Sigmoid colon (tissue), 4 donors: ENCODE measurements at regions not wholly inside any gene's neighbourhood (a gene's known extent, or its start where the extent isn't known, plus 50 kb on each side); places are given as distances from the start of the nearest gene placed in this dataset.

Experiments
- EP300 ChIP-seq, 4 donors: sonication (generic); formaldehyde crosslinking; IDR thresholded peaks; one replicate each; pipeline ENCODE4 v1.6.1; 2017; ENCODE audit warnings: antibody characterized with exemption in 4 of 4
- POLR2A ChIP-seq, 2 donors: fragments of 450-650 bp; IDR thresholded peaks; one replicate each; pipeline ENCODE4 v1.6.1; 2016; ENCODE audit warnings: antibody characterized with exemption in 2 of 2, mild to moderate bottlenecking in 2 of 2, moderate library complexity in 2 of 2
- TF ChIP-seq, protein P1 (sequence below), 4 experiments: fragments of 450-650 bp in 3 of 4; fragments of 200-600 bp in 1 of 4; IDR thresholded peaks; one replicate each; pipeline ENCODE4 v1.5.1; 2016 to 2019; ENCODE audit warnings: antibody characterized with exemption in 4 of 4, mild to moderate bottlenecking in 3 of 4, moderate library complexity in 2 of 4

DNA sequence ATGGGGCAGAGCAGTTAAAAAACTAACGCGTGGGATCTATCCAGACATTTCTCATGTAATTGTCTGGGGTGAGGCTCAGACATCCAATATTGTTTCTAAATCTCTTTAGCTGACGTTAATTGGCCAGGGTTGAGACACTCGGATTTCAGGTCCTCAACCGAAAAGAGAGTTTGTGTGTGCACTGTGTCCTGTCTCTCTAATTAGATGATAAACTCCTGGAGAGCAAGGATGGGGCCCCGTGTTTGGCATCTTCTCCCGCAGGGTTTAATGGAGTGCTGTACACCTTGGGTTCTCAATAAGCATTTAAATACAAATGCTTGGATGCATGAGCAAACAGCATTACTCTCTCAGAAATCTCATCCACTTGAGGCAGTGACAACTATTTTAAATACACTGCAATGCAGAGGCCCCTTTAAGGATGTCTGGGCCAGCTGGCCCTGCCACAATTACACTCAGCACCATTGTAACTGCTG is 139.6 kb downstream of the MTX3 start:
- TF ChIP-seq, protein P1, sequence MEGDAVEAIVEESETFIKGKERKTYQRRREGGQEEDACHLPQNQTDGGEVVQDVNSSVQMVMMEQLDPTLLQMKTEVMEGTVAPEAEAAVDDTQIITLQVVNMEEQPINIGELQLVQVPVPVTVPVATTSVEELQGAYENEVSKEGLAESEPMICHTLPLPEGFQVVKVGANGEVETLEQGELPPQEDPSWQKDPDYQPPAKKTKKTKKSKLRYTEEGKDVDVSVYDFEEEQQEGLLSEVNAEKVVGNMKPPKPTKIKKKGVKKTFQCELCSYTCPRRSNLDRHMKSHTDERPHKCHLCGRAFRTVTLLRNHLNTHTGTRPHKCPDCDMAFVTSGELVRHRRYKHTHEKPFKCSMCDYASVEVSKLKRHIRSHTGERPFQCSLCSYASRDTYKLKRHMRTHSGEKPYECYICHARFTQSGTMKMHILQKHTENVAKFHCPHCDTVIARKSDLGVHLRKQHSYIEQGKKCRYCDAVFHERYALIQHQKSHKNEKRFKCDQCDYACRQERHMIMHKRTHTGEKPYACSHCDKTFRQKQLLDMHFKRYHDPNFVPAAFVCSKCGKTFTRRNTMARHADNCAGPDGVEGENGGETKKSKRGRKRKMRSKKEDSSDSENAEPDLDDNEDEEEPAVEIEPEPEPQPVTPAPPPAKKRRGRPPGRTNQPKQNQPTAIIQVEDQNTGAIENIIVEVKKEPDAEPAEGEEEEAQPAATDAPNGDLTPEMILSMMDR (IDR thresholded peaks at IDR 0.05): no peak
- TF ChIP-seq EP300 (IDR thresholded peaks at IDR 0.05) (no peak), POLR2A (IDR thresholded peaks at IDR 0.05) (no peak)
